Retina (tissue), 1 donor: ENCODE measurements at regions not wholly inside any gene's neighbourhood (a gene's known extent, or its start where the extent isn't known, plus 50 kb on each side); places are given as distances from the start of the nearest gene placed in this dataset.
"Not testable (repeated sequence)": the region's sequence is repeated elsewhere in the genome, so short reads cannot be mapped to it uniquely, and the experiment has no call there.

Source experiments
- DNase-seq: peaks from one replicate; pipeline ENCODE4 v3.0.0-alpha.2; 2016

DNA sequence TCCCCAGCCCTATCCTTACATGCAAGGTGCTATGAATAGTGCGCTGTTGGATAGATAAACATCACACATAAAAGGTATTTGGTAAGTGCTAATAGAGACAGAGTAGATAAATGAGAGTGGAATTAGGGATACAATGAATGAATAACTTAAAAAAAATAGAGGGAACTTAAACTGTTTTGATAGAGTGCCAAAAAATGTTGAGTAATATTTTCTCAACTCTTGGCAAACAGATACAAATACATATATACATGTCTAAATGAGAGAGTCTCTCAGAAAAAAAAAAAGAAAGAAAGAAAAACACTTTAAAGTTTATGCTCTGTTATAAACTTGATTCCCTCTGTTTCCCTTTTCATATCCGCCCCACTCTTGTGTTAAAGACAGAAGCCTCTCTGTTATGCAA, 667.4 kb downstream of the ROBO2 start:
- DNase-seq = no peak

GRCh38 chr3:77709155-77709554, 669.3 kb downstream of the ROBO2 start:
- DNase-seq = no peak

DNA sequence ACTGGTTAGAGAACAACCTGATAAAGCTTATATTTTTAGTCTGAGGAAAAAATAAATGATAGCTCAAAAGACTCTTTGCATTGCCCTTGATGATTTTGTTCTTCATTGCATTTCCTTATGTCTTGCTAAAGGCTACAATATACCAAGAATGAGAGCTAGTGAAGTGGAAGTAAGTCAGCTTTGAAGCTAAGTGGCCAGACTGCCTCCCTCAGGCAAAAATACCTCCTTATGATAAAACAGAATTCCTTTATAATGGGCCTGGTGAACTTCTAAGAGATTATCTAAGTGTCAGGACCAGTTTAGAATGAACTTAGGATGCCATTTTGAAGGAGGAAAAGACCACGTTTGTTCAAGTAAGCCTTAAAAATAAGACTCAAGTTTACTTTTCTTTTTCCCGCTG, 678.4 kb downstream of the ROBO2 start:
- peak; percentile 14 for DNase-seq

GRCh38 chr3:77720460-77720971, 680.6 kb downstream of the ROBO2 start:
- no peak for DNase-seq

- no peak for DNase-seq
These were observed 686.6 kb downstream of the ROBO2 start for GRCh38 chr3:77726517-77726916.

DNA sequence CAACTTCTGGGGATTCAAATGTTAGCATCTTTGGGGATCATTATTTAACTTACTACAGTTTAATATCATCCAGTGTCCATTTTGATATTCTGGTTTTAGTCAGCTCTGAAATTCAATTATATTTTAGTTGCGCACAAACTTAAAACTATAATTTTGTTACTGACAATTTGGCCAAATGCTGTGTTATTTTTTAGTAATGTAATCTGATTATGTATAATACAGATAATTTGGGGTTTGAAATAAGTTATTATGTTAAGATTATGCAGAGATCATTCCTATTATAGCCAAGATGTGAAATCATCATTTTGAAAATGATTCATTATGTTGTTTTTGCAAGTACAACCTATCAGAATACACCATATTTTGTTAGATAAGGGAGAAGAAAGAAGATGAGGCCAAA, 706.1 kb downstream of the ROBO2 start:
- no peak for DNase-seq

- DNase-seq = no peak
These were observed 707.0 kb downstream of the ROBO2 start for GRCh38 chr3:77746892-77747291.

- not testable (repeated sequence) for DNase-seq
These were observed 716.6 kb downstream of the ROBO2 start for GRCh38 chr3:77756397-77756975.

DNA sequence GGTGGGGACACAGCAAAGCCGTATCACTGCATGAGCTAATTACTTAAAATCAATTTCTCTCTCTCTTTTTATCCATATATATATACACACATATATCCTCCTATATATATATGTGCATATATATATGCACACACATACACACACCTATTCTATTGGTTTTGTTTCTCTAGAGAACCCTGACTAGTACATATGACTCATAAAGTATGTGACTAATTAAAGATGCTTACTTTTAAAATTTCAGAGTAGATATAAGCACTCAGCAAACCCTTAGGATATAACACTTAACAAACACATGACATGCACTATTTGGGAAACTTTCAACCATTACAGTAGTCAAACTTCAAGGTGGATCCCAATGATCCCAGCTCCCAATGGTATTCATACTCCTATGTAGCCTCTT, 732.6 kb downstream of the ROBO2 start:
- DNase-seq = no peak

- no peak for DNase-seq
These were observed 733.2 kb downstream of the ROBO2 start for GRCh38 chr3:77773084-77773483.

DNA sequence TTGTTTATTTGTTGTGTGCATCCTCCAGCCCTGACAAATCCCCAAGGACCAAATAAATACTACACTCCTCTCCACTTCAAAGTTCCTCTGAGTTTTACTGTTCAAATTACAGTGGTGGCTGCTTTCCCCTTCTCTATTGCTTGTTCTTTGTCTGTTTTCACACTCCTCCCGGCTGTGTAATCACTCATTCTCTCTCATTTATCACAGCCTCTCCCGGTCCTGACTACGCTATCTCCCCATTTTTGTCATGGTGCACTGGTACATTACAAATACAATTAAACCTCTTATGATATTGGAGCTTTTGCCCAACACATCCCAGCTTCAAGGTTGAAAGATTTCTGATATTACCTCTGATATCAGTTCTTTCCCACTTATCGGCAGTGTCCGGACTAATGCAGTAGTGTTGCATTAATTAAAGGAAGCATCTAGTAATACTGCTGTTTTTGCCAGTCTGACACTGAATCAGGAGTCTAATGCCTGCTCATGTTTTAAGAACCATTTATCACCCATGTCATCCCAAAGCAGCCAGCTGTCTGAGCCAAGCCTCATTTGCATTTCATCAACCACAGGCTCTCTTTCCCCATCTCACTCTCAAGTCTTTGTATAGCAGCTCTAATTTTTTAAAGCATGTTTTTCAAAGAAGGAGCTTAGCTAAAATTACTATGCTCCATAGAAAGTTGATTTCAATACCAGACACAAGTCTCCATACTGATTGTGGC, 740.5 kb downstream of the ROBO2 start:
- no peak for DNase-seq

DNA sequence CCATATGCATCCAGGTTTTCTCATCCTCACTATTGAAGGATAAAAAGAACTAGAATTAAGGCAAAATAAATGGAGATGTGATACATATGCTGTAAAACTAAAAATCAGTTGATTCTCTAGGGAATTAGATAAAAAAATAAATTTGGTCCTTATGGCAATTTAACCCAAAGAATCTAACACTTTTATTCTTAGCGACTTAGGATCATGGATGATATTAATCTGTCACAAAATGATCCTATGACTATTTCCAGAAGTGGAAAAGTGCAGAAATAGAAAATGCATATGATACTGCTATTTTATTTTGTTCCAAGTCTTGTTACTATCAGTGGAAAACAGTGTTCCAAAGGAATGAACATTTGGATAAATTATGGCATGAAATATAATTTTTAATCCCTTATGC, 746.3 kb downstream of the ROBO2 start:
- no peak for DNase-seq

- DNase-seq = no peak
These were observed 755.1 kb downstream of the ROBO2 start for GRCh38 chr3:77795013-77795412.

- peak; percentile 57 for DNase-seq
These were observed 759.4 kb downstream of the ROBO2 start for GRCh38 chr3:77799278-77799677.

- DNase-seq = no peak
These were observed 761.0 kb downstream of the ROBO2 start for GRCh38 chr3:77800893-77801292.

- DNase-seq = no peak
These were observed 767.4 kb downstream of the ROBO2 start for GRCh38 chr3:77807312-77807711.

DNA sequence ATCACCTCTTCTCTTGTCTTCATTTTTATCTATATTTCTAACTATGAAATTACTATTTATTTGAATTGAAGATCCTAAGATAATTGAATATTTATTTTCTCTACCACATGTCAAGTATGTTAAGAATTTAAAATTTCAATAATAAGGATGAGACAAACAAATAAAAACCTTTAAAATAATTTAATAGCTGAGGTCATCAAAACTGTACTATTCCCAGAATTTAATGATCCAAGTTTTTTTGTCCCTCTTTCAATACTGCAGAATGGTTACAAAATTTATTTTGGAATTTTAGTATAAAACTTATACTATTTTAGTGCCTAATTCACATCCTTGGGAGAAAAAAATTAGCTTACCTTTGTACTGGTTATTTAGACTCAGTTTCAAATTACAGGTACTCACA, 774.9 kb downstream of the ROBO2 start:
- no peak for DNase-seq

DNA sequence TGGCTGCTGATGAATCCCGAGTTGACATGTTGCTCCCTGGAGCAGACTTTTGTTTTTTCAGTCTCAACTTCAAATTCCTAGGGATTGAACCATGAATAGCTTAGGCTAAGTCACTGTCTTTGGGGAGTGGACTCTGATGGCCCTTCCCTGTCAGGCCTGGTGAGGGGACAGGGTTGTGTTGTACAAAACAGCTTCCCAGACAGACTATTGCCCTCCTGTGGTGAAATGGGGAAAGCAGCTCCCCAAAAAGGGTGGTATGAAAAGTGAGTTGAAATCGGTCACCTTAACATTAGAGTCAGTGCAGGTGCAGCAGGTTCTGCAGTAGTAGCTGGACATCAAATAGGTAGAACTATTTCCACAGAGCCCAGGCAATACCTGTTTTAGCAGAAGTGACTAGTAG, 775.6 kb downstream of the ROBO2 start:
- no peak for DNase-seq

- no peak for DNase-seq
These were observed 776.5 kb downstream of the ROBO2 start for GRCh38 chr3:77816366-77816765.

DNA sequence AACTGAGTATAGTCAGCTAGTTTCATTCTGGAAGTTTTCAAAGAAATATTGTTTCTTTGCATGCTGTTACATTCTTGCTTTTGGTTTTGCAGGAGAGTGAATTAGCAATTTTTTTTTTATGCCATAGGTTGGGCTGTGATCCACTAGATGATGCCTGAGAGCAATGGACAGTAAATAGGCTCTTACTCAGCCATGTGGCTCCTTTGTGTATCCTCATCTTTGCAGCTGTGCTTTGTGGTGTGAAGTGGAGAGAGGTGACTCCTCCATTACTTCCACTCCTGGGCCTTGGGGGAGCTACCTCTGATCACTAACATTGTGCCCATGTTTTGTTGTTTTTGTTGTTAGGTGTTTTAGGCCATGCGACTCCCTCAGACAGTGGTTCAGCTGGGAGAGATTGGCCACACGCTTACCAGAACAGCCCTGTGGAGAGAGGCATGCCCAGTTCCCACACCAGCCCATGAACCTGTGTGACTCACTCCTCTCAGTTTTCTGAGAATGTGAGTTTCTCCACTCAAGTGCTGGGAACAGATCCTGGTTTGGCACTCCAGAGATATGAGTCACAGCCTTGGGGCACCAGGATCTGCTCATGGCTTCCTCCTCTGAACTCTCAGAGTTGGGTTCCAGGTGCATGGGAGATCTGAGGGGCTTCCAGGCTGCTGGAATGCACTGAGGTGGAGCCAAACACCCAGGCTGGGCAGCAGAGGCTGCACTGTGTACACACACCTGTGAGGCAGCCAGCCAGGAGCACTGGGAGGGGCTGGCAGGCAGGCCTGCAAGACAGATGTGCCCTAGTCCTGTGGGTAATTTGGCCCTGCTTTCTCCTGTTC, 785.3 kb downstream of the ROBO2 start:
- no peak for DNase-seq

- DNase-seq = no peak
These were observed 796.0 kb downstream of the ROBO2 start for GRCh38 chr3:77835921-77836320.

DNA sequence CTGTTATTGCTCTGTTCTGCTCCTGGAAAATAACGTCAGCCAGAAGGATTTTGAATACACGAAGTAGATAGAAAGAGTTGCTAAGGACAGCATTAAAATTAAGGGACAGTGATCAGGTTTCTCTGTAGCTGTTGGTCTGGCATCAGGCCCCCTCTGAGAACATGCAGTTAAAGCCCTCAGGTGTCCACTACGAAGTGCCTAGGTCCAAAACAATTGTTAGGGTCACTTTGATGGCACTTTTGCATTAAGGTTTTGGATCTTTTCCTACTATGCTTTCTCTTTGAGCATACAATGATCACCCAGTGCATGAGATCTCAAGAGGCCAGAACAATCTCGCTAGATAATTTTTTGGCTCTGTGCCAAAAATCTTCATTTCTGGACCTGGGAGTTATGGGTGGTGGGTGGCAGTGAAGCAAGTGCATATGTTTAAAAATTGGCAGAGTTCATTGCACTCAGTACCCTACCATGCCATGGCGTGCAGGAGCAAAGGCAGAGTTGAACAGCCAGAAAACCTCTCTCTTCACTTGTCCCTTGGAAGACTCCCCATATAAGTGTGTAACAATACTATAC, 797.6 kb downstream of the ROBO2 start:
- DNase-seq = no peak

GRCh38 chr3:77859156-77859555, 819.3 kb downstream of the ROBO2 start:
- DNase-seq = no peak

GRCh38 chr3:77868725-77869124, 828.8 kb downstream of the ROBO2 start:
- DNase-seq = no peak
